ENCODE measurements at regions not wholly inside any gene's neighbourhood (a gene's known extent, or its start where the extent isn't known, plus 50 kb on each side); places are given as distances from the start of the nearest gene placed in this dataset.

DNA sequence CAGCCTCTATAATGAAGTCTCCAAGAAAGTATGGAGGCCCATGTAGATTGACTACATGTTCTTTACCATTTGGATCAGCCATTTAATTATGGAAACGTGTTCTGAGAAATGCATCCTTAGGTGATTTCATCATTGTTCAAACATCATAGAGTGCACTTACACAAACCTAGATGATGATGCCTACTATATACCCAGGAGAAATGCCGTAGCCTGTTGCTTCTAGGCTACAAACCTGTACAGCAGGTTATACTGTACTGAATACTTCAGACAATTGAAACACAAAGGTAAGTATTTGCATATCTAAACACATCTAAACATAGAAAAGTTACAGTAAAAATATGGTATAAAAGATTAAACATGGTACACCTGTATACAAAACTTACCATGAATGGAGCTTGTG, 186.5 kb upstream of the FSTL5 start:
- no peak for DNase-seq (ENCODE audit: low spot score)

DNA sequence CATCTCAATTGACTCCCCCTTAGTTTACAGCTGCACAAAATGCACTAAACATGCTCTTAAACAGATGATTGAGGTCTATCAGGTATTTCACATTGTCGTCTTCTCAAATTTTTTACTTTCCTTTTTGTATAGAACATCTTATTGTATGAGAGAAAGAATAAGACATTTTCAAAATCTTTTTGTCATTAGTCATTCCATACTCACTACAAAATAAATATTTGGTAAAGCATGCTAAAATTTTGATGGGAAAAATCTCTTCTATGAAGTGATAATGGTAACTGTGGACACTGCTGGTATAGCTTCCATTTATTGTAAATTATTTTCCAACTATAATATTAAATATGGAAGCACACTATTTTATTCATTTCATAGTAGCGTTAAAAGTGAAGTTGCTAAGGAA, 185.6 kb upstream of the FSTL5 start:
- no peak for DNase-seq (ENCODE audit: low spot score)

DNA sequence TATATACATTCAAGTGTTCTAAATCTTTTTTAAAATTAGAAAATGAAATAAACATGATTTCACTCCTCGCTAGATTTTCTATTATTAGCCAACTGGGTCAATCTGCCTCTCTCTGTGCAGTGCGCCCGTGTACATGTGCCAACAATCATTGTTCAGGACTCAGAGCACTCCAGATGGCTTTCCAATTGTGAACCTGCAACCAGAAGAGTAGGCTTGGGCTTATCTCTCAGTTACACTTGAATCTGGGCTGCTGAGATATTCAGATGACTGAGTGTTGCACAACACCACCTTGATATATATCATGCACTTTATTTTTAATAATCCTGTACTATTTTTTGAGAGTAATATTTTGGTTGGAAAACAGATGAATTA, 184.0 kb upstream of the FSTL5 start:
- DNase-seq (ENCODE audit: low spot score), result no peak

DNA sequence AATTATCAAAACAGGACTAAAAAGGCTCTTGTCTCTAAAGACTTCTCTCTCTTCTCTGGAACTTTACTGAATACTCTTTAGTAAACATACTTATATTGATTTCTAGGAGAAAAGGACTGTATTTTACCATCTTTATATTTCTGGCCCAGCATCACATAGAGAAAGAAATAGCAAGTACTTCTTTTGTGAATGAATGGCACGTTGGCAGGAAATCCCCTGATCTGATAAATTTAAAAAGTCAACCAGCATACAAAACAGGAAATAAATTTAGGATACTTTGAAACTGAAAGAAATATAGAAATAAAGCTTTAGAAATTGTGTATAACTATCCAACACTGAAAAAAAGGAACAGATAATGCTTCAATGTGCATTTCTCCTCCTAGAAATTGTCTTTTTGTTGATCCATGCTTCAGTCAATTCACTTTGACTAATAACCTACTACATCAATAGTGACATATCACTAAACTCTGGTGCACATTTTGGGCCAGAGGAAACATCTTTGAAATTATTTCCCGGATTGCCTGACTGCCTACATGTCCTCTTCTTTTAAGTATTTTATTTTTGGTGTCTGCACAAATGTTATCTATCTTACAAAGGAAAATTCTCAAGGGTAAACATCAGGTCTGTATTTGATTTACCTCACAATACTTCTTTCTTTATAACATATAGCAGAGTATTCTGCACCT, 183.5 kb upstream of the FSTL5 start:
- DNase-seq (ENCODE audit: low spot score), result no peak

DNA sequence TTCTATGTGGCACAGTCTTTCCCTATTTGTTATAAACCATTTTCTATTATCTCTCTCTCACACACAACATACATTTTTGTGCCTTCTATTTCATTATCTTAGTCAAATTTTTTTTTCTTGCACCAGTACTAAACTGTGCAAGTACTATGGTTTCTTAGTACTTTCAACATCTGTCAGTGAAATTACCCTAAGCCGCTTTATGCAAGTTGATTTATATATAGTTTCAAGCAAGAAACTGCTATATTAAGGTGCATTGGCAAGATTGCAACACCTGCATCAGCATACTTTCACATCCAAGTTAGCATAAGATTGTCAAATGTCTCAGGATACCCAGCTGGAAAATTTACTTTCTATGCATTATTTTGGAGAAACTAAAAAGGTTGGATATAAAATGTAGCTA, 180.2 kb upstream of the FSTL5 start:
- no peak for DNase-seq (ENCODE audit: low spot score)

DNA sequence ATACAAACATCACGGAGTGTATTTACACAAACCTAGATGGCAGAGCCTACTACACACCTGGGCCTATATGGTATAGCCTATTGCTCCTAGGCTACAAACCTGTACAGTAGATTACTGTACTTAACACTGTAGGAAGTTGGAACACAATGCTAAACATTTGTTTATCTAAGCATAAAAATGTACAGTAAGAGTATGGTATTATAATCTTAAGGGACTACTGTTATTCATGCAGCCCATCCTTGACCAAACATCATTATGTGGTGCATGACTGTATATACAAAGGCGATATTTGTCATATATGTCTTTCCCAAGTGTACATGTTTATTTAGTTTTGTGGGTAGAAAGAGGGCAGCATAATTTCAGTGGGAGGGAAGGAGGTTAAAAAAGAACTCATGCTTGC, 177.7 kb upstream of the FSTL5 start:
- no peak for DNase-seq (ENCODE audit: low spot score)

DNA sequence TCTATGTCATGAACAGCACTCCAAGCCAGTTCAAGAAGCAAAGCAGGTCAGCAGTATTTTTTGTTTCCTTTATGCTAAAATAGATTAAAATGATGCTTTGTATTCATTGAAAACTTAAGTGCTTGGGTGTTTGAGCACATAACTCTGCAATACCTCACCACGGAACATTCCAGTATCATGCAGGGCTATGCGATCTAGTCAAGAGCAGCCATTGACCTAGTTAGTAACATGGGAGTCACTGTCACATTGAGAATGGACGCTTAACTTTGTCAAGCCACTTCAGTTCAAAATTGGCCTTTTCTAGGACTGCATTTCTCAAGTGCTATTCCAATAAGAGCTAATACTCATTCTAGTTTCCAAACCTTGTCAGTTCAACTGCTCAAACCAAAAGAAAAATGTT, 160.1 kb upstream of the FSTL5 start:
- DNase-seq (ENCODE audit: low spot score), result no peak

DNA sequence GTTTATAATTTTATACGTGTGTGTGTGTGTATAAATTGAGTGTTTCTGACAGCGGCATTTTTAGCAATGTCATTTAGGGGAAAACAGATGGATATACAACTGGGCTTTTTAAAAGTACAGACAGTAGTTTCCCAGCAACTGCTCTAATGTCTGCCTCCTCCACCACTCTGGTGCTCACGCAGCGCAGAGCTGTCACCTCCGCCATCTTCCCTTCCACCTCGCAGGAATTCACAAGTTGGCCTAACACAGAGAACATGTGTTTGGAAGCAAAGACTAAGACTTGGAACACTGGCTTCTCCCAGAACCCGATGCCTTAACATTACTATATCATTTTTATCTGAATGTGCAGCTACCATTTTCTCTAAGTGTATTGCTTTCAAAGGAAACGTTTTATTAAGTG, 158.3 kb upstream of the FSTL5 start:
- no peak for DNase-seq (ENCODE audit: low spot score)

DNA sequence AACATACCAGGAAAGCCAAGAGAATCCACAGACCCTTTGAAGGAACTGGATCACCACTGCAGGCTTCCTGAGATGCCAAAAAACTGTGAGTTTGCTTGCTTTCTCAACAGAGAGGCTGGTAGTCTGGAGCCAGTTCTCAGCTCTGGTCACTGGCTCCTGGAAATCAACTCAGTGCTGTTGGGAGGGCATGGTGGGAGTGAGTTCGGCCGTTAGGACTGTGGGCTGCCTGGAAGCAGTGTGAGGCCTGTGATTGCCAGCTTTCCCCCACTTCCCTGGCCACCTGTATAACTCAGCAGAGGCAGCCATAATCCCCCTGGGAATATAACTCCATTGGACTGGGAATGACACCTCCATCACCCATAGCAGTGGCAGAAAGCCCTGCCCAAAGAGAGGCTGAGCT, 122.0 kb upstream of the FSTL5 start:
- no peak for DNase-seq (ENCODE audit: low spot score)

DNA sequence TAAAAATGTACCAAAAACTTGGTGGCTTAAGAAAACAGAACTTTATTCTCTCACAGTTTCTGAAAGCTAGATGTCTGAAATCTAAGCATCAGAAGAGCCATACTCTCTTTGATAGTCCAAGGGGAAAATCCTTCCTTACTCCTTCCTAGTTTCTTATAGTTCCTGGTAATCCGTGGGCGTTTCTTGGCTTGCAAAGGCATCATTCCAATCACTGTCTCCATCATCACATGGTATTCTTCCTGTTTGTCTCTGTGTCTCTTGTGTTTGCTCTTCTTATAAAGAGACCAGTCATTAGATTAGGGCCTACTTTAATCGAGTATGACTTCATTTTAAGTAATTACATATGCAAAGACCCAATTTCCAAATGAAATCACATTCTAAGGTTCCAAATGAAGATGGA, 118.9 kb upstream of the FSTL5 start:
- DNase-seq (ENCODE audit: low spot score), result no peak

DNA sequence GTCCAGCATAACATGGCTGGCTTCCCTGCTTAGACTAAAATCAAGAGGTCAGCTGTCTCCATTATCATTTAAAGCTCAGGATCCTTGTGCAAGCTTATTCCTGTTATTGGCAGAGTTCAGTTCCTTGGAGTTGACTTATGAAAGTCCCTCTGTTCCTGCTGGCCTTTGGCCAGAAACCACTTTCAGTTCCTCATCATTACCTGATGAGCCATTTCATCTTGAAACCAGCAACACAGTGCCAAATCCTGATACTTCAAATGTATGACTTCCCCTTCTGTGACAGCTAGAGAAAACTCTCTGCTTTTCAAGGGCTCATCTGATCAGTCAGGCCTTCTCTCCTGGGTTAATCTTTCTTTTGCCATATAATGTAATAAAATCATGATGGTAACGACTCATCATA, 110.6 kb upstream of the FSTL5 start:
- no peak for DNase-seq (ENCODE audit: low spot score)

DNA sequence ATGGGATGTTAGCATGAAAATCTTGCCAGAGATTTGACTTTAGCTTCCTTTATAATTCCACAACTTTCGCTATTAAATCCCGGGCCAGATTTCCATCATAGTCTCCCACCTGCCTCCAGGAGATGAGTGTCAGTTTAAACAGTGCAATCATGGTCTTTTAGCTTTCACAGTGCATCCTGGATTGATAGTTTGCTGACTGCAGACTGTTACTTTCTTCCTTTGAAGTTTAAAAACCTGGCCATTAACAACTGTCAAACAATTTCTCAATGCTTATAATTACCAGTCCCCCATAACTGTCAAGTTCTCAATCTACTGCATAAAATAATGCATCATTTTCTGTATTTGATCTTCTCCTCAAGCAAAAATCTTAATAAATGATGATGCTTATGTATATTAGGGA, 108.4 kb upstream of the FSTL5 start:
- no peak for DNase-seq (ENCODE audit: low spot score)

DNA sequence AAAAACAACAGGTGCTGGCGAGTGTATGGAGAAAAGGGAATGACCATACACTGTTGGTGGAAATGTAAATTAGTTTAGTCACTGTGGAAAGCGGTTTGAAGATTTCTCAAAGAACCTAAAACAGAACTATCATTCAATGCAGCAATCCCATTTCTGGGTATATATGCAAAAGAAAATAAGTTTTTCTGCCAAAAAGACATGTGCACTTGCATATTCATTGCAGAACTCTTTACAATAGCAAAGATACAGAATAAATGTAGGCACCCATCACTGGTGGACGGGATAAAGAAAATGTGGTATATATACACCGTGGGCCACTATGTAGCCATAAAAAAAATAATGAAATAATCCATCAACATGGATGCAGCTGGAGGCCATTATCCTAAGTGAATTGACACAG, 105.1 kb upstream of the FSTL5 start:
- DNase-seq (ENCODE audit: low spot score), result no peak

DNA sequence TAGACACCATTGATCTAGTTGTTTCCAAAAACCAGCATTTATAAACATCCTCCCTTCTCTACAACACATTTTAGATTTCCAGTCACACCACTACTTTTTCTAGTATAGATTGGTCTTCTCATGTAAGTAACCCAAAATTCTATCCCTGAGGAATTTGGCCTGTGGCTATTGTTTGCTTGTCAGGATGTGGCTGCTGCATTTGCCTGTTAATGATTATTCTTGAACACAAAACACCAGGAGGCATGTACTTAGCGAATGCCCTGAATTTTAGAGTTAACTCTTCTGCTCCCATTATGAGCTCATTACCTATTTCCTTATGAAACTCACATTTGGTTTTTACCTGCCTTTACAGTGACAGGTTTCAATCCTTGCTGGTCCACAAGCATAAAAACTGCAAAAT, 102.0 kb upstream of the FSTL5 start:
- no peak for DNase-seq (ENCODE audit: low spot score)

DNA sequence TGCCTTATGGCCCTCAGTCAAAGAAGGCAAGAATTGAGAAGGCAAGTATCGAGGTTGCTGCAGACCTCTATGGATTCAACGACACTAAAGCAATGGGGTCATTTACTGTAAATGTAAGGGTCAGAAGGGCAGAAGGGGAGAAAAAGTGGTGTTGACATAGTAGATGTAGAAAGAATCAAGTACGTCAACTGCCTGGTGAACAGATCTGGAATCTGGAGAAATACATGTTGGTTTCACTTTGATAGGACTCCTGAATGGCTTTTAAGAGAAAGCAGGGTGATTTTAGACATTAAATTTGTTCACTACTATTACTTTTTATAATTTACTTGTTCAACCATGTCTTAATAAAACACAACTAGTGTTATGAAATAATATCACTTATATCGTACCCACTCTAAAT, 81.3 kb upstream of the FSTL5 start:
- no peak for DNase-seq (ENCODE audit: low spot score)

DNA sequence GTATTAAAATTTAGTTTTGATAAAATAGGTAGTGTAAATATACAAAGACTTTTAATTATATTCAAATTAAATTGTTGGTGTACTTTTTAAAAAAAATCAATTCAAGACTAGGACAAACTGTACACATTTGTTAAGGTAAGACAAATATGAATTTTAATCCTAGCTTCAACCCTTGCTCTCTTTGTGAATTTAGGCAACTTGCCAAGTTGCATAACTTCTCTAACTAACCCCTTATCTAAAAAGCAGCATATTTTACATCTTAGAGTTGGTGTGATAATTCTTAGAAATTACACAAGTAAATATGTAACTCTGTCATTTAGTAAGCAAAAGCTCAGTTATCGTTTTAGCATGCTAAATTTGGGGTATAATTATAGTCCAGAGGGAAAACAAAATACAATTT, 78.1 kb upstream of the FSTL5 start:
- no peak for DNase-seq (ENCODE audit: low spot score)

DNA sequence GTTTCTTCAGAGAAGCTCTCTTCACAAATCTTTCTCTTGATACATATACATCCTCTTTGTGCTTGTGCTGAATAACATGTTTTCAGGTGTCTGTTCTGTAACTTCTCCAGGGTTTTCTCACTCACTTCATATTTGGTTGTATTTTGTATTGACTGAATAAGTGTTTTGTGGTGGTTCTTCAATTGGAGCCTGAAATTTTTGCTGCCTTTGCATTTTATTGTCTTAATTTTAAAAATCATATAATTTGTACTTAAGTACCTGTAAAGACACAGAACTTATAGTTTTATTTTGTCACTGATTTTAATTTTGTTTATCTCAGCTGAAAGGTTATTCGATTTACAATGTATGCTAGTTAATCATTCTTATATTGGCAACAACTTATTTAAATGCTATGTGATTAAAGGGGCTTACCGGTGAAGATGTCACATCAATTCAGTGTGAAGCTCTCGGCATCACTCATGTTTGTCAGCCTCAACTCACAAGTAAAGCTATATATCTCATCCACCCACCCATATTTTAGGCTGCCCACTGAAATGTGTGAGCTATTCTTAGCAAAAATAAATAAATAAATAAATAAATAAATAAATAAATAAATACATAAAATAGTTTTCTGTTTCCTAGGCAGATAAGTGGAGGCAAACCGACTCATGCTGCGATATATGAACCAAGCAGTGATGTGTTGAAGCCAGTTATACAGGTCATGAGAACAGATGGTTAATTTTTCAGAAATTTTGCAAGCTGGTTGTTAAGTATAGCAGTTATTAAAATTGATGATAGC, 76.4 kb upstream of the FSTL5 start:
- DNase-seq (ENCODE audit: low spot score), result no peak

DNA sequence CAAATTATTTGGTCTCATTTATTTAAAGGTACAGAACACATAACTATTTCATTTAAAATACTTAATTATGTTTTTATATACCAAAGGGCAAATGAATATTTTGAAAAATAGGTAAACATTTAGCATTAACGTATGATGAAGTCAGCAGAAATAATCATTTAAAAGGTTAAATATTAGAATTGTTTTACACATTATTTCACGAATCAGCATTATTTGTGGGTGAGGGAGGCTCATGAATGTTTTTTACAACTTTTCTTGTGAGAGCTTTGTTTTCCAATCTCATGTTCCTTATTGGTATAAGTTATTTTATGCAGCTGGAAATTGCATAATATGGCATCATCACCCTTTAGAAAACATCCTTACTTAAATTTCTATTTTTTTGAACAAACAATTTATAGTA, 73.9 kb upstream of the FSTL5 start:
- DNase-seq (ENCODE audit: low spot score), result no peak

DNA sequence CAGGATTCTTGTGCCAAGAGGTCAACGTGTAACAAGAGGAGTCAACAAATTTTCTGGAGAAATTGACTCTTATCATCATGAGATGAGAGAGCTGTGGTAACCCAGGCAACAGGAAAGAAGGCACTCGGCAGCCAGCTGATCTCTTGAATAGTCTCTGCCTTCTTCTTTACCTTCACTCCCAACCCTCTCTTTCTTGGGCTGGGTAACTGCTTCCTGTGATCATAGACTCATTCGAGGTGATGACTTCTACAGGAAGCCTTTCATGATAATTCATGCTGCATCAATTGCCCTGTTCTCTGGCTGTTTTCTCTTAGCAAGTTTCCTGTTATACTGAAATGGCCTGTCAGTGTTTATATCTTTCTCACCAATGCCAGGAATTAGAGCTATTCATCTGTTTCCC, 70.8 kb upstream of the FSTL5 start:
- no peak for DNase-seq (ENCODE audit: low spot score)

DNA sequence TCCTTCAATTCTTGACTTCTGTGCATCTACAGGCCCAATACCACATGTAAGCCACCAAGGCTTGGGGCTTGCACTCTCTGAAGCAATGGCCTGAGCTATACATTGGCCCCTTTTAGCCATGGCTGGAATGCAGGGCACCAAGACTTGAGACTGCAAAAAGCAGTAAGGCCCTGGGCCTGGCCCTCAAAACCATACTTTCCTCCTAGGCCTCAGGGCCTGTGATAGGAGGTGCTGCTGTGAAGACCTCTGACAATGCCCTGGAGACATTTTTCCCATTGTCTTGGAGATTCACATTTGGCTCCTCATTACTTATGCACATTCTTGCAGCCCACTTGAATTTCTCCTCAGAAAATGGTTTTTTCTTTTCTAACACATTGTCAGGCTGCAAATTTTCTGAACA, 68.5 kb upstream of the FSTL5 start:
- DNase-seq (ENCODE audit: low spot score), result no peak

DNA sequence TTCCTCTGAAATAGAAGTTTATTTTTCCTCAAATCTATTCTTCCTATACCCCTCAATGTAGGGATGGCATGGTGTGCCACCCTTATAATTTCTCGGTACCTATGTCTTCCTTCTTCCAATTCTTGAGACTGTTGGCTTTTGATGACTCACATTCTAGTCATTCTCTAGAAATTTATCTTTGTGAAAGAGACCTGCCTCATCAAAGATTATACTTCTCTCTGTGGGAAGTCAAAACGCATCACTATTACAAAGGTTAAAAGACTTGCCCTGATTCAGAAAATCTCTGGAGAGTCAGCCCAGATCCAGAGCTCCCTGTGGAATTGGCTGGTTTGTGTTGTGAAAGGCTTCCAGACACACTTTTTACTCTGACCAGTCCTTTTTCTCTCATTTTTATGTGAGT, 65.9 kb upstream of the FSTL5 start:
- DNase-seq (ENCODE audit: low spot score), result no peak

DNA sequence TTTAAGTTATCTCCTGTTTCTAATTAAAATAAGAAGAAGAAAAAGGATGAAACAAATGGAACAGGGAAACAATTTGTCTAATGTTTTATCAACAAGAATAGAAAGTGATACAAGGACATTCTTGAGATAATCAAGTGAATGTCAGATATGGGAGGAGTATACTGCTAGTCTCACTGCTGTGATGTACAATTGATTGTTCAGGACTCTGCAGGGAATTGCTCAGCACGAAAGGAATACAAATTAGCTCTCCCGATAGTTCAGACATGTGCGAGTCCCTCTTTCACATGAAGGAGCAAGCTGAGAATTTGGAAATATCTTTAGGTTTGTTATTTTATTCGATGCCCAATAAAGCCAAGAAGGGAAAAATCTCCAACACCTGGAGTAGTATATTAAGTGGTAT, 57.3 kb upstream of the FSTL5 start:
- no peak for DNase-seq (ENCODE audit: low spot score)
